Upper lobe of left lung (tissue), 6 donors: ENCODE measurements at regions not wholly inside any gene's neighbourhood (a gene's known extent, or its start where the extent isn't known, plus 50 kb on each side); places are given as distances from the start of the nearest gene placed in this dataset.
"Not testable (repeated sequence)": the region's sequence is repeated elsewhere in the genome, so short reads cannot be mapped to it uniquely, and the experiment has no call there.

Source experiments
- ATAC-seq, 2 donors: fragments of 200-7000 bp; cut with Tn5 transposase; one replicate each; pipeline ENCODE4 v1.9.1; 2022; ENCODE audit warnings: mild to moderate bottlenecking in 2 of 2, moderate library complexity in 2 of 2; ENCODE audit not compliant: low FRiP score in 2 of 2
- DNase-seq, 2 donors: peaks; one replicate each; pipeline ENCODE4 v3.0.0-alpha.2; 2019 to 2020
- H3K27ac ChIP-seq, 4 donors: fragments of 200-600 bp; sonication (generic); one replicate each; pipeline ENCODE4 v1.5.1; 2016 to 2019
- H3K27me3 ChIP-seq, 4 donors: fragments of 200-600 bp; sonication (generic); one replicate each; pipeline ENCODE4 v1.5.1; 2017 to 2019
- H3K36me3 ChIP-seq, 4 donors: fragments of 200-600 bp; sonication (generic); one replicate each; pipeline ENCODE4 v1.5.1; 2016 to 2019
- H3K4me1 ChIP-seq, 4 donors: fragments of 200-600 bp; sonication (generic); one replicate each; pipeline ENCODE4 v1.5.1; 2018 to 2019
- H3K4me3 ChIP-seq, 4 donors: fragments of 200-600 bp; sonication (generic); one replicate each; pipeline ENCODE4 v1.5.1; 2017 to 2019; ENCODE audit warnings: mild to moderate bottlenecking in 2 of 4, moderate library complexity in 1 of 4
- H3K9me3 ChIP-seq, 4 donors: fragments of 200-600 bp; sonication (generic); one replicate each; pipeline ENCODE4 v1.5.1; 2018 to 2019
- CTCF ChIP-seq, 6 experiments: fragments of 450-650 bp in 4 of 6; fragments of 200-600 bp in 2 of 6; sonication (generic) in 2 of 6; IDR thresholded peaks; one replicate each; pipeline ENCODE4 v1.5.1; 2016 to 2019; ENCODE audit warnings: antibody characterized with exemption in 6 of 6
- EP300 ChIP-seq, 4 donors: sonication (generic); formaldehyde crosslinking; IDR thresholded peaks; one replicate each; pipeline ENCODE4 v1.5.1; 2017; ENCODE audit warnings: antibody characterized with exemption in 4 of 4, control low read depth in 2 of 4
- POLR2A ChIP-seq, 4 donors: fragments of 450-650 bp; IDR thresholded peaks; one replicate each; pipeline ENCODE4 v1.5.1; 2016 to 2017; ENCODE audit warnings: antibody characterized with exemption in 4 of 4, mild to moderate bottlenecking in 2 of 4
- POLR2AphosphoS5 ChIP-seq, 2 donors: sonication (generic); formaldehyde crosslinking; IDR thresholded peaks; one replicate each; pipeline ENCODE4 v1.5.1; 2017; ENCODE audit warnings: antibody characterized with exemption in 2 of 2
- WGBS, 2 donors: methylation state at CpG; one replicate each; pipeline ENCODE4 v1.1.5; 2017 to 2018; 5-methylcytosine and 5-hydroxymethylcytosine counted together
- donor health status: DM: no; HTN: no; CAD: no; lungs with moderate emphysema.
- donor health status: DM: no; HTN: yes; CAD: no; lungs with severe emphysema.

- 91 to 96% methylated on average over 5 of the region's 5 CpGs for WGBS, 2 donors
- ATAC-seq: no peak
- Histone ChIP-seq H3K27me3 (no peaks in the 10 kb centered on the region), H3K4me1 (peaks cover 0 to 7% (median 0%) of the 10 kb centered on the region in 4 donors), H3K9me3 (no peaks in the 10 kb centered on the region), H3K4me3 (no peak overlapping the region), H3K36me3 (no peaks in the 10 kb centered on the region), H3K27ac (no peak overlapping the region)
- no peak for DNase-seq
- TF ChIP-seq CTCF (IDR thresholded peaks at IDR 0.05): no peak
- no peak for TF ChIP-seq POLR2AphosphoS5 (IDR thresholded peaks at IDR 0.05)
- TF ChIP-seq EP300 (IDR thresholded peaks at IDR 0.05): no peak
- no peak for TF ChIP-seq POLR2A (IDR thresholded peaks at IDR 0.05)
Observed at GRCh38 chr12:93006471-93007208, 77.5 kb upstream of the EEA1 start.

- Histone ChIP-seq H3K27ac (no peak overlapping the region), H3K4me1 (peaks cover 0 to 7% (median 0%) of the 10 kb centered on the region in 4 donors), H3K36me3 (no peaks in the 10 kb centered on the region), H3K9me3 (no peaks in the 10 kb centered on the region), H3K27me3 (no peaks in the 10 kb centered on the region), H3K4me3 (no peak overlapping the region)
- ATAC-seq (no peak), DNase-seq (no peak)
- WGBS, 2 donors: 52 to 60% methylated on average over 4 of the region's 4 CpGs
- TF ChIP-seq POLR2A (IDR thresholded peaks at IDR 0.05) (no peak), EP300 (IDR thresholded peaks at IDR 0.05) (no peak), CTCF (IDR thresholded peaks at IDR 0.05) (no peak)
Observed at GRCh38 chr12:93007544-93007943, 78.4 kb upstream of the EEA1 start.

- Histone ChIP-seq H3K4me3 (no peak overlapping the region), H3K36me3 (no peaks in the 10 kb centered on the region), H3K27ac (no peak overlapping the region), H3K9me3 (no peaks in the 10 kb centered on the region), H3K27me3 (no peaks in the 10 kb centered on the region), H3K4me1 (peaks cover 0 to 3% (median 0%) of the 10 kb centered on the region in 4 donors)
- 90% methylated on average over 3 of the region's 3 CpGs for WGBS, 2 donors
- TF ChIP-seq POLR2A (IDR thresholded peaks at IDR 0.05) (no peak), POLR2AphosphoS5 (IDR thresholded peaks at IDR 0.05) (no peak), CTCF (IDR thresholded peaks at IDR 0.05) (no peak), EP300 (IDR thresholded peaks at IDR 0.05) (no peak)
- DNase-seq: no peak
- no peak for ATAC-seq
Observed at GRCh38 chr12:93008044-93008778, 79.1 kb upstream of the EEA1 start.

- H3K4me1 ChIP-seq, H3K27me3 ChIP-seq, H3K27ac ChIP-seq, ATAC-seq, DNase-seq, H3K9me3 ChIP-seq, H3K4me3 ChIP-seq, H3K36me3 ChIP-seq: not testable (repeated sequence)
- 88 to 92% methylated on average over 7 of the region's 7 CpGs for WGBS, 2 donors
Observed at GRCh38 chr12:93008880-93009279, 79.8 kb upstream of the EEA1 start.

- Histone ChIP-seq H3K4me1 (no peaks in the 10 kb centered on the region), H3K36me3 (no peaks in the 10 kb centered on the region), H3K9me3 (no peaks in the 10 kb centered on the region), H3K27me3 (no peaks in the 10 kb centered on the region), H3K27ac (no peak overlapping the region), H3K4me3 (no peak overlapping the region)
- DNase-seq (no peak), ATAC-seq (no peak)
- TF ChIP-seq CTCF (IDR thresholded peaks at IDR 0.05): no peak
- no peak for TF ChIP-seq POLR2AphosphoS5 (IDR thresholded peaks at IDR 0.05)
- TF ChIP-seq POLR2A (IDR thresholded peaks at IDR 0.05): no peak
- no peak for TF ChIP-seq EP300 (IDR thresholded peaks at IDR 0.05)
- WGBS, 2 donors: 90 to 97% methylated on average over 3 of the region's 3 CpGs
Observed at GRCh38 chr12:93009533-93009932, 80.4 kb upstream of the EEA1 start.
